ENCODE measurements at regions not wholly inside any gene's neighbourhood (a gene's known extent, or its start where the extent isn't known, plus 50 kb on each side); places are given as distances from the start of the nearest gene placed in this dataset.
"Not testable (repeated sequence)": the region's sequence is repeated elsewhere in the genome, so short reads cannot be mapped to it uniquely, and the experiment has no call there.

GRCh38 chr4:155468282-155468681 lies 91.5 kb upstream of the MAP9 start:
- no peak for DNase-seq (ENCODE audit: low spot score)

- no peak for DNase-seq (ENCODE audit: low spot score)
Observed at GRCh38 chr4:155450676-155451075, 73.9 kb upstream of the MAP9 start.

DNA sequence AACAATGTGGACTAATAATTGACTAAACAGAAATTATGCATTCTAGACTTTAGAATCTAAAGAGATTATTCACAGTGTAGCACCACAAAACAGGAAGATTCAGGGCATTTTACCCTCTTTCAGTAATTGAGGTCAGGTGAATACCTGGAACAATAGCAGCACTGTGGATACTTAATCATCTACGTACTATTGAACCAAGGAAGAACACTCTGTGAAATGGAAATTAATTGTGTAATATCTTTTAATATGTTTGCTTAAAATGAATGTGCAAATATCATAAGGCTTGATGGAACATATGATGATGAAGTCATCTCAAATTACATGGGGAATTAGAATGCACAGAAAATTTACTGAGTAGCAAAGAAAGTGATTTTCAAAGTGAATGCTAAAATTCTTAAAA lies 68.5 kb upstream of the MAP9 start:
- DNase-seq (ENCODE audit: low spot score) = no peak

DNA sequence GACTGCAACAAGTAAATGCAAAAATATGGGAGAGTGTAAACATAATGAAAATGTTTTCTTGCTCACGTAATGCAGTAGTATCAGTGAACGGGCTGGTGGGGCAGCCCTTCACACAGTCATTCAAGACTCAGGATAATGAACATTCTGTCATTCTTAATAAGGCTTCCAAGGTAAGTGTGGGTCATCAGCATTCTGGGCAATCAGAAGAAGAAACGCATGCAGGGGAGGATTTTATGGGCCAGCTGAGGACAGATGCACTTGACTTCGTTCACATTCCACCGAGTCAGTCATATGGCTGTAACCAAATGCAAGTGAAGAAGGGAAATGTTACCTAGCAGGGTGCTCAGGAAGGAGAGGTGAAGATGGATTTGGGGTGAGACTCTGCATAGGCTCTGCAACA lies 68.0 kb upstream of the MAP9 start:
- DNase-seq (ENCODE audit: low spot score) = no peak

- DNase-seq (ENCODE audit: low spot score) = peak; percentile 79
Observed at GRCh38 chr4:155442267-155443105, 65.7 kb upstream of the MAP9 start.

GRCh38 chr4:155441475-155441874 lies 64.7 kb upstream of the MAP9 start:
- no peak for DNase-seq (ENCODE audit: low spot score)

- not testable (repeated sequence) for DNase-seq (ENCODE audit: low spot score)
Observed at GRCh38 chr4:155439760-155440159, 63.0 kb upstream of the MAP9 start.

DNA sequence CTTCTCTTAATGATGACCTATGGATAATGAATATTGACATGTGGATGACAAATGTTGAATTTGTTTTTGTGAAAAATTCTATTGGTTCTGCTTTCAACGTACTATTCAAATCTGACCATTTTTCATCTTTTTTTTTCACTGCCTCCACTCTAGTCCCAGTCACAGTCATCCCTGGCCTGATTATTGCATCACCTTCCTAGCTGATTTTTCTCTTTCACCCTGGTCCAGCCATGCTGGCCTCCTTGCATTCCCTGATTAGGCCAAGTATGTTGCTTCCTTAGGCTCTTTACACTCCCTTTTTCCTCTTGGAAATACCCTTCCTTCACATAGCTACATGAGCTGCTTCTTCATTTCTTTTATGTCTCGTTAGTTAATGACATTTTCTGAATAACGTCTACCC lies 58.1 kb upstream of the MAP9 start:
- DNase-seq (ENCODE audit: low spot score) = no peak

DNA sequence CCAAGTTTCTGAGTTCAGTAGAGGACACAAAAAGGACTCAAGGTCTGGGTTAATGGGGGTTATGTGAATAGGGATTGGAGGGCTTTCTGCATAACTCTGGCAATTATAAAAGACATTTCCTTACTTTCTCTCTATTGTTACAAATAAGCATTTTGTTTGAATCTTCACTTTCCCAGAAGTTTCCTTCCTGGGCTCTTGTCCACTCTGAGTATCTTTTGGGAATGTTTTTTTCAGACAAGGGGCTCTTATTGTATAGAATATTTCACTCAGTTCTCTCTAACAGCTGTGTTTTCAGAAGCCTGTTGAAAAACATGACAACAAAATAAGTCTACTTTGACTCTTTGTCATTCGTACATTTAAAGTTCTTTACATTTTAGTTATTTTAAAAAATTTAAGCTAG lies 57.6 kb upstream of the MAP9 start:
- DNase-seq (ENCODE audit: low spot score) = no peak

DNA sequence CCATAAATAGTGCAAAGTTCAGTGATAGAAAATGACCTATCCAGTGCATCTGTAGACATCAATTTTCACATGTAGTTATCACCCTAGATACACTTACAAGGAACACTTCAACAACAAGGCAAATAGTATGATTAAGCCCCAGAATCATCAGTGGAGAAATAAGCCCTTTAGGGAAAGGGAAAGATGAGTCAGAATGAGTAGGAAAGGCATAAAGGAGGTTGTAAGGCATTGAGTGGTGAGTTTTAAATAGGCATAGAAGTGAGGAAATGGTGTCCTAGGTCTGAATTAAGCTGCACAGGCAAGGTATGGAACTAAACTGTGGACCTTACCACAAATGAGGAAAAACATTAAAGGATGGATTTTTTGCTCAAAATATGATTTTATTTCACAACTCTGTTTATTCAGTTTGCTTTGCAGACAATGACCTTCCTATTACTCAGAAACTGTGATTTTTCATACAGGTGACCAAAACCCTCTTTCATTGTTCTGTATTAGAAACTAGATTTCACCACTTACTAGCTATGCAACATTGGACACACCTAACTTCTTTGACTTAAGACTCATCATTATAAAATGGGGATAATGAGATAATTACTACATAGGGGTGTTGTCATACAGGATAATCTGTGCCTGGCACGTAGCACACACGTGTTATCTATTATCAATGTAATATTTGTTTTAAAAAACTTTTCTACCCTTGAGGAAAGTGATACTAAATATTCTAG lies 57.0 kb upstream of the MAP9 start:
- no peak for DNase-seq (ENCODE audit: low spot score)

GRCh38 chr4:155430895-155431795 lies 54.4 kb upstream of the MAP9 start:
- DNase-seq (ENCODE audit: low spot score) = no peak

GRCh38 chr4:155428128-155428527 lies 51.4 kb upstream of the MAP9 start:
- no peak for DNase-seq (ENCODE audit: low spot score)

- peak; percentile 43 for DNase-seq (ENCODE audit: low spot score)
Observed at GRCh38 chr4:155426953-155427352, 50.2 kb upstream of the MAP9 start.

Data from H4 (cell line).